CD4-positive, alpha-beta memory T cell (primary cell): ENCODE measurements at regions not wholly inside any gene's neighbourhood (a gene's known extent, or its start where the extent isn't known, plus 50 kb on each side); places are given as distances from the start of the nearest gene placed in this dataset.

Source experiments
- CTCF ChIA-PET: fragments of 350-600 bp; sonication (Branson Sonifier 250); formaldehyde crosslinking; loops from one replicate; lab custom pipeline; 2021; ENCODE audit warnings: inconsistent platforms; ENCODE audit not compliant: partially characterized antibody; lab: Charles Lee
- POLR2A ChIA-PET: fragments of 350-600 bp; sonication (Branson Sonifier 250); formaldehyde crosslinking; loops from one replicate; lab custom pipeline; 2021; ENCODE audit not compliant: partially characterized antibody; lab: Charles Lee
- DNase-seq, 5 donors: peaks; one replicate each; pipeline versions ENCODE4 v3.0.0 to v3.0.0-alpha.2; 2020 to 2022; ENCODE audit warnings: mixed read lengths in 1 of 5
- H3K27ac ChIP-seq: one replicate; pipeline ENCODE4 v1.7.0; 2013; ENCODE audit warnings: low read depth, low read length
- H3K27me3 ChIP-seq: 2 replicates; pipeline ENCODE4 v1.7.0; 2013; ENCODE audit warnings: mild to moderate bottlenecking, low read length, moderate library complexity; ENCODE audit not compliant: insufficient read depth
- H3K36me3 ChIP-seq: 2 replicates; pipeline ENCODE4 v1.7.0; 2013; ENCODE audit warnings: mild to moderate bottlenecking, low read length, moderate library complexity; ENCODE audit not compliant: insufficient read depth
- H3K4me1 ChIP-seq: 2 replicates; pipeline ENCODE4 v1.7.0; 2013; ENCODE audit warnings: mild to moderate bottlenecking, low read length, moderate library complexity; ENCODE audit not compliant: insufficient read depth
- H3K4me3 ChIP-seq, 2 donors: one replicate each; pipeline ENCODE4 v1.7.0; 2013; ENCODE audit warnings: low read length in 2 of 2, mild to moderate bottlenecking in 1 of 2
- H3K9me3 ChIP-seq, 2 donors: one replicate each; pipeline ENCODE4 v1.7.0; 2013; ENCODE audit warnings: low read length in 2 of 2, control low read depth in 1 of 2; ENCODE audit not compliant: control insufficient read depth in 1 of 2
- H3K27ac Mint-ChIP-seq, 7 donors: one replicate each; pipeline ENCODE4 v1.8.0; 2020 to 2021; ENCODE audit warnings: mixed read lengths in 7 of 7, mild to moderate bottlenecking in 6 of 7, inconsistent platforms in 3 of 7, moderate library complexity in 3 of 7
- H3K27me3 Mint-ChIP-seq, 2 donors: one replicate each; pipeline ENCODE4 v1.8.0; 2020 to 2021; ENCODE audit warnings: mixed read lengths in 2 of 2
- H3K36me3 Mint-ChIP-seq, 2 donors: one replicate each; pipeline ENCODE4 v1.8.0; 2020 to 2021; ENCODE audit warnings: mixed read lengths in 2 of 2, inconsistent platforms in 1 of 2, mild to moderate bottlenecking in 1 of 2
- H3K4me1 Mint-ChIP-seq, 4 donors: one replicate each; pipeline ENCODE4 v1.8.0; 2020 to 2021; ENCODE audit warnings: mixed read lengths in 4 of 4, mild to moderate bottlenecking in 1 of 4
- H3K4me3 Mint-ChIP-seq, 8 donors: one replicate each; pipeline ENCODE4 v1.8.0; 2020 to 2021; ENCODE audit warnings: mixed read lengths in 8 of 8, mild to moderate bottlenecking in 7 of 8, moderate library complexity in 6 of 8, inconsistent platforms in 3 of 8
- H3K9me3 Mint-ChIP-seq, 8 donors: one replicate each; pipeline ENCODE4 v1.8.0; 2020 to 2021; ENCODE audit warnings: mixed read lengths in 8 of 8, mild to moderate bottlenecking in 5 of 8, inconsistent platforms in 3 of 8, moderate library complexity in 1 of 8
- intact Hi-C: fragments of 100-400 bp; cut with micrococcal nuclease; formaldehyde crosslinking; loops from one replicate; pipeline ENCODE4 v1.15.1; 2023

DNA sequence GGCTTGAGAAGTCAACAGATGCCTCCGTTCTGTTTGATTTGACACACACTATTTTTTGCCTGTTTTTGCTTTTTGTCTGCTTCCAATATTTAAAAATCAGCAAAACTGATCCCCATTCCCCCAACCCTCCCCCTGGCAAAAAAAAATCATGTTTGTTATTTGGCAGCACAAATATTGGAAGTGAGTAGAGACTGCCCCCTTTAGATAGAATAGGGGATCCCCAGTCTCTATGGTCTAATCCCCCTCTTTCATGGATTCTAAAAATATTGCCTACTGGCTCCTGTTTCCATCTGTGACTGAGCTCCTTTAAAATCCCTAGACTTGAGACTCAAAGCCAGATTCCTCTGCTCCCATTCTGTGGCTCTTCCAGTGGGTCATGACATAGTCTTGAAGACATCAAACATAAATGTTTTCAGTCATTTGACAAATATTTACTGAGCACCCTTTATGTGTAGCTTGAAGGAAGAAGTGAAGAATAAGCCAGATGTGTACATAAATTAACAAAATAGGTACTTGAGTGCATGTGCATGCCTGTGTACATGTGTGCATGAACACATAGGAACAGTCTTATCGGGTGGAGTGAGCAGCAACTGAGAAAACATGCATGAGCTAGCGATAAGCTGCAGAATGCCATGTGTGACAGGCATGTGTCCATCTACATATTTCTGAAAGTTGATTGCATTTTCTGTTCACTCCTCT lies 101.2 kb downstream of the SALL1 start:
- H3K36me3 Mint-ChIP-seq = no peaks in the 10 kb centered on the region
- ChIA-PET CTCF (no interaction called here), POLR2A (no interaction called here)
- H3K27ac Mint-ChIP-seq = no peak overlapping the region
- Histone ChIP-seq H3K9me3 (no peaks in the 10 kb centered on the region), H3K27ac (no peak overlapping the region), H3K36me3 (no peaks in the 10 kb centered on the region), H3K4me3 (no peak overlapping the region), H3K27me3 (no peaks in the 10 kb centered on the region), H3K4me1 (no peaks in the 10 kb centered on the region)
- peaks cover under 1 to 2% of the 10 kb centered on the region in 2 donors for H3K27me3 Mint-ChIP-seq
- no peaks in the 10 kb centered on the region for H3K4me1 Mint-ChIP-seq
- no peak overlapping the region for H3K4me3 Mint-ChIP-seq
- no peak for DNase-seq
- H3K9me3 Mint-ChIP-seq = peaks cover 0 to 3% (median 0%) of the 10 kb centered on the region in 8 donors
- intact Hi-C loops = no loop called here

DNA sequence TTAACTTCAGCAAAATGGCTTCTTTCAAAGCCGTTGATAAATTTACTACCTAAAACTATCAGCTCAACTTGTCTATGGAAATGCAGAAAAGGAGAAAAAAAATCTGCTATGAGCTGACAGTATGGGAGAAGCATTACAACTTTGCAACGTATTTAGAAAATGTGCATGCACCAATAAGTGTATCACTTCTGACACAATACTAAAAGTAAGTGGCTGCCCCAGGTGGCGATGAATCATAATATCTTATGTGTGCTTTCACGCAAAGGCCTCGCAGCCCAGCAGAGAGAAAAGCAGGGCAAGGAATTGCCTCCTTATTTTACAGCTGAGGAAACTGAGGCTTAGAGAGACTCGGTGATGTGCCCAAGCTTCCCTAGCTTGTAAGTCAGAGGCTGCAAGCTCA lies 101.8 kb downstream of the SALL1 start:
- no peaks in the 10 kb centered on the region for H3K36me3 Mint-ChIP-seq
- Histone ChIP-seq H3K36me3 (no peaks in the 10 kb centered on the region), H3K4me1 (no peaks in the 10 kb centered on the region), H3K27ac (no peak overlapping the region), H3K27me3 (no peaks in the 10 kb centered on the region), H3K4me3 (no peak overlapping the region), H3K9me3 (no peaks in the 10 kb centered on the region)
- ChIA-PET POLR2A (no interaction called here), CTCF (no interaction called here)
- H3K27me3 Mint-ChIP-seq = no peaks in the 10 kb centered on the region
- peaks cover 0 to 3% (median 0%) of the 10 kb centered on the region in 8 donors for H3K9me3 Mint-ChIP-seq
- no peak overlapping the region for H3K27ac Mint-ChIP-seq
- no peak for DNase-seq
- no peak overlapping the region for H3K4me3 Mint-ChIP-seq
- no peaks in the 10 kb centered on the region for H3K4me1 Mint-ChIP-seq
- intact Hi-C loops = no loop called here

DNA sequence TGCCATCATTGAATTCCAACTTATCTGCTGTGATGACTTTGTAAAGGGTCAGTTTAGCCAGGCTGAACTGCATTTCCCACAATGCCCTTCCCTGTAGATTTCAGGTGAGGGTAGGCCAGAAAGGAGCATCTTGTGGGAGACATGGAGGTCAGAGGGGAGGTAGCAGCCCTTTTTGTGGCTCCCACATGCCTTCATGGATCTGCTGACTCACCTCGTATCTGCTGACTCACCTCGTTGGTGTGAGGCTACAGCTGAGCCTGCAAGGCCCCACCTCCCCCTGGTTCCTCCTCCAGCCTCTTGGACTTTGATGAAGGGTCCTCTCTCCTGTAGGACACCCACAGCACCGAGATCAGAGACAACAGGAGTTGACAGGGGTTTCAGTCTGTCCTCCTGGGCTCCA lies 102.5 kb downstream of the SALL1 start:
- Histone ChIP-seq H3K27ac (no peak overlapping the region), H3K27me3 (no peaks in the 10 kb centered on the region), H3K9me3 (no peaks in the 10 kb centered on the region), H3K4me1 (no peaks in the 10 kb centered on the region), H3K4me3 (no peak overlapping the region), H3K36me3 (no peaks in the 10 kb centered on the region)
- no peak for DNase-seq
- CTCF ChIA-PET = no interaction called here
- POLR2A ChIA-PET = no interaction called here
- no peak overlapping the region for H3K27ac Mint-ChIP-seq
- H3K27me3 Mint-ChIP-seq = no peaks in the 10 kb centered on the region
- no peaks in the 10 kb centered on the region for H3K9me3 Mint-ChIP-seq
- intact Hi-C loops = no loop called here
- no peaks in the 10 kb centered on the region for H3K4me1 Mint-ChIP-seq
- H3K36me3 Mint-ChIP-seq = no peaks in the 10 kb centered on the region
- H3K4me3 Mint-ChIP-seq = no peak overlapping the region

DNA sequence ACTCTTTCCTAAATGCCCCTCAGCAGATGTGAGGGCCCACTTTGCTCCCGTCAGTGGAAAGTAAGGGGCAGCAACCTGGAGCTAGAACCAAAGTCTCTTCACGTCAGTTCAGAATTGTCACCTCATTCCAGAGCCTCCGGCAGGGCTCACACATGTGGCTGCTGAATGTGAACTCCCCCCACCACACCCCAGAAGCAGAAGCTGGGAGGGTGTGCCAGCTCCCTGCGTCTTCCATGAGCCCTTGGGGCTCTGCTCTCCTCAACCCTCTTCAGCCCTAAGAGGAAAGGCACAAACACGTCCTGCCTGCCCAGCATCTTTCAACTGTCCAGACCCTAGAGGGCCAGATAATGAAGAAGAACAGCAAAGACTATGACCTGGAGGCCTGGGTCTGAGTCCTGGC lies 105.3 kb downstream of the SALL1 start:
- ChIA-PET CTCF (no interaction called here), POLR2A (no interaction called here)
- Histone ChIP-seq H3K27me3 (no peaks in the 10 kb centered on the region), H3K4me3 (no peak overlapping the region), H3K4me1 (no peaks in the 10 kb centered on the region), H3K9me3 (no peaks in the 10 kb centered on the region), H3K27ac (no peak overlapping the region), H3K36me3 (no peaks in the 10 kb centered on the region)
- DNase-seq = no peak
- H3K4me1 Mint-ChIP-seq = no peaks in the 10 kb centered on the region
- H3K36me3 Mint-ChIP-seq = no peaks in the 10 kb centered on the region
- intact Hi-C loops = no loop called here
- peak overlapping the region in 1 of 7 donors; percentile 12 for H3K27ac Mint-ChIP-seq
- no peaks in the 10 kb centered on the region for H3K9me3 Mint-ChIP-seq
- H3K4me3 Mint-ChIP-seq = no peak overlapping the region
- no peaks in the 10 kb centered on the region for H3K27me3 Mint-ChIP-seq

DNA sequence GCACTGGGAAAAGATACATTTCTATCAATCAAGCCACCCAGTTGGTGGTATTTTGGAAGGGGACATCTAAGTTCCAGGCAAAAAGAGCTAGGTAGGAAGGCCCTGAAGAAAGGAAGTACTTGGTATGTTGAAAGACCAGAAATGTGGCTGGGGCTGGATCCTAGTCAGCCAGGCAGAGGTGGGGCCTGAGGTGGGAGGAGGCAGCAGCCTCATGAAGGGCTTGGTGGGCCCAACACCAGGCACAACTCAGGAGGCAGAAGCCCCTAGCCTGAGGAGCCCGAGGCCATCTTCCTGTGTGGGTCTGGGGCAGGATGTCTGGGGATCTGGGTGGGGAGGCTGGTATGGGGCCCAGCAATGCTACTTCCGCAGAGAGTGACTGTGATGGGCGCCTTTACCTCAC lies 105.9 kb downstream of the SALL1 start:
- DNase-seq = no peak
- no peak overlapping the region for H3K27ac ChIP-seq
- no peaks in the 10 kb centered on the region for H3K27me3 ChIP-seq
- intact Hi-C loops = no loop called here
- Mint-ChIP-seq H3K9me3 (no peaks in the 10 kb centered on the region), H3K4me1 (no peaks in the 10 kb centered on the region), H3K27me3 (peaks cover under 1 to 3% of the 10 kb centered on the region in 2 donors), H3K36me3 (no peaks in the 10 kb centered on the region), H3K4me3 (no peak overlapping the region), H3K27ac (no peak overlapping the region)
- no peaks in the 10 kb centered on the region for H3K4me1 ChIP-seq
- H3K4me3 ChIP-seq = no peak overlapping the region
- H3K36me3 ChIP-seq = no peaks in the 10 kb centered on the region
- no peaks in the 10 kb centered on the region for H3K9me3 ChIP-seq
- POLR2A ChIA-PET = no interaction called here
- CTCF ChIA-PET = no interaction called here

DNA sequence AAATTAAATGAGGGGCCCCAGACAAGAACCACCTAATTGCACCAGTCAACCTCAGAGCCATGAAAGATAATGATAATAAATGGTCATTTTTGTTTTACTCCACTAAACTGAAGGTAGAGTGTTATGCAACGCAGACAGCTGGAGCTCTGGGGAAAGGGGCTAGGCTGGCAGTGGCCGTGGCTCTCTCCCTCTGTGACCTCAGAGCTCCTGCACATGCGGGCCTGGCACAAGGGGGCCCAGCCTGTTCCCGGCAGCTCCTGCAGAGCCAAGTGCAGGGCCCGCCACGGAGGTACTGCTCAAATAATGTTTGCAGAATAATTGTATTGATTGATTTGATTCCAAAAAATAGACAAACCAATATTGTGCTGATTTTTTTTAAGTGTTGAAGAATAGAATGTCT lies 109.5 kb downstream of the SALL1 start:
- H3K4me1 Mint-ChIP-seq = no peaks in the 10 kb centered on the region
- H3K36me3 Mint-ChIP-seq = no peaks in the 10 kb centered on the region
- no peaks in the 10 kb centered on the region for H3K4me1 ChIP-seq
- H3K36me3 ChIP-seq = no peaks in the 10 kb centered on the region
- no peak overlapping the region for H3K4me3 Mint-ChIP-seq
- H3K27me3 Mint-ChIP-seq = peaks cover 6 to 8% of the 10 kb centered on the region in 2 donors
- H3K27ac ChIP-seq = no peak overlapping the region
- DNase-seq = no peak
- no peaks in the 10 kb centered on the region for H3K9me3 ChIP-seq
- no peaks in the 10 kb centered on the region for H3K27me3 ChIP-seq
- intact Hi-C loops = no loop called here
- H3K9me3 Mint-ChIP-seq = peaks cover 0 to 5% (median 0%) of the 10 kb centered on the region in 8 donors
- ChIA-PET CTCF (no interaction called here), POLR2A (no interaction called here)
- no peak overlapping the region for H3K27ac Mint-ChIP-seq
- no peak overlapping the region for H3K4me3 ChIP-seq

DNA sequence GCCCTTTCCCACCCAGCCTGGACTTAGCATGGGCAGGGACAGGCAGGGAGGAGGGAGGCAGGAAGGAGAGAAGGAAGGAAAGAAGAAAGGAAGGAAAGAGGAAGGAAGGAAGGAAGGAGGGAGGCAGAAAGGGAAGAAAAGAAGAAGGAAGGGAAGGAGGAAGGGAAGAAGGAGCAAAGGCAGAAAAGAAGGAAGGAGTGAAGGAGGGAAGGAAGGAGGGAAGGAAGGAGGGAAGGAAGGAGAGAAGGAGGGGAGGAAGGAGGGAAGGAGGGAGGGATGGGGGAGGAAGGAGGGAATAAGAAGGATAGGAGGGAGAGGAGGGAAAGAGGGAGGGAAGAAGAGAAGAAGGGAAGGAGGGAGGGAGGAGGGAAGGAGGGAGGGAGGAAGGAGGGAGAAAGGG lies 110.4 kb downstream of the SALL1 start:
- intact Hi-C loops = no loop called here
- H3K36me3 ChIP-seq = no peaks in the 10 kb centered on the region
- no peaks in the 10 kb centered on the region for H3K9me3 ChIP-seq
- H3K9me3 Mint-ChIP-seq = peaks cover 0 to 5% (median 0%) of the 10 kb centered on the region in 8 donors
- no peaks in the 10 kb centered on the region for H3K36me3 Mint-ChIP-seq
- peaks cover 6 to 8% of the 10 kb centered on the region in 2 donors for H3K27me3 Mint-ChIP-seq
- DNase-seq = no peak
- no peaks in the 10 kb centered on the region for H3K27me3 ChIP-seq
- no peaks in the 10 kb centered on the region for H3K4me1 ChIP-seq
- POLR2A ChIA-PET = no interaction called here
- H3K4me3 Mint-ChIP-seq = no peak overlapping the region
- H3K27ac Mint-ChIP-seq = no peak overlapping the region
- no peak overlapping the region for H3K4me3 ChIP-seq
- no peak overlapping the region for H3K27ac ChIP-seq
- H3K4me1 Mint-ChIP-seq = no peaks in the 10 kb centered on the region
- CTCF ChIA-PET = no interaction called here
